ENCODE measurements at regions not wholly inside any gene's neighbourhood (a gene's known extent, or its start where the extent isn't known, plus 50 kb on each side); places are given as distances from the start of the nearest gene placed in this dataset.
"Not testable (repeated sequence)": the region's sequence is repeated elsewhere in the genome, so short reads cannot be mapped to it uniquely, and the experiment has no call there.

DNA sequence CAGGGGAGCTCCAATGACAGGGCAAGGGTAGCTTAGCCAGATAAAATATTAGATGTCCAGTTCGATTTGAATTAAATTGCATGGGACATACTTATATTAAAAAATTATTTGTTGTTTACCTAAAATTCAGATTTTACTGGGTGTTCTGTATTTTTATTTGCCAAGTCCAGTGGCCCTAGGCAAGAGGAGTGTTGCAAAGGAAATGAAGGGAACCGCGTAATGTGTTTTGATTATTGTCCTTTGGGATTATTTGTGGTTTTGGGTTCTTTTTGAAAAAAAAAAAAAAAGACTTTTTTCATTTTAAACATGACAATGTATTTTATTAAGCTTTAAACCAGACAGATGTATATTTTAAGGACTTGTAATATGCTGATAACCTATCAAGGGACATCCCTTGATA is 179.3 kb downstream of the C9orf152 start:
- DNase-seq, result no peak

DNA sequence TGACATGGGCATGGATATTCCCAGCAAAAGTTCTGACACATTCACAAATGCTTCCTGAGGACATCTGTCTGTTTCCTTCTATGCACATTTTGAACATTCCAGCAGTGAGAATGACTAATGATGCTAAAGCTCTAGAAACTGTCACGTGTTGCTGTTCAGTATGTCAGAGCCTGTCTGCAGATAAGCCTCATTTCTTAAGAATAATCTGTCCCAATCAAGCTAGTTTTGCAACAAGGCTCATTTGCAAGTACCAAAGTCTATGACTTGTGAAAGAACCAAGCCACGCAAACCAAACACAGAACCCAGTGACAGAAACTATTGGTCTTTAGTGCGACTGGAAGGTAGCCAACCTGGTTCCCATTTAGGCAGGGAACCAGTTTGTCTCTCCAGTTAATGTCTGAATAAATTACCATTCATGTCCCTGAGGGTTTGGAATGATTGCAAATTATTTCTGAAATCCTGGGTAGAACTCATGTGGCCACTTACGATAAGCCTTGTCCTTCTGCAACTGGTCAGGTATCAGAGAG is 178.5 kb downstream of the C9orf152 start:
- DNase-seq, result no peak

DNA sequence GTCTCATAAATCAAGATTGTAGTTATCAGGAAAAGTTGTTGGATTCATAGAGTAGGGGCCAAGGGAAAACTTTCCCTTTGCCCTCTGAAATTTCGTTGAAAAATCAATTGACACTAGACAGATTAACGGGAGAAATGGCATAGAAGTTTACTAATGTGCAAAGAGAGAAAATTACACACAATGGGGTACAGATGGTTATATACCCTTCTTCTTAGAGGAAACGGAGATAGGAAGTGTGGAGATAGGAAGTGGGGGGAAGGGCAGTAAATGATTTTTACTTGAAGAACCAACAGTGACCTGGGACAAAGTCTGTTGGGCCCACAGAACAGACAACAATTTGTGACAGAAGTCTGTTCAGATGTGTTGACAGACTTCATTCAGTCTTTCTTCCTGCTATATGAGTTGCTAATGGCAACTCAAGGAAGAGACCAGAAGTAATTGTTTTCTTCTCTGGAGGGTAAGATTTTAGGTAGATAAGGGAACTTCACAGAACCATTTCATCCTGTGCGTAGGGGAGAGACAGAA is 177.9 kb downstream of the C9orf152 start:
- DNase-seq, result no peak

DNA sequence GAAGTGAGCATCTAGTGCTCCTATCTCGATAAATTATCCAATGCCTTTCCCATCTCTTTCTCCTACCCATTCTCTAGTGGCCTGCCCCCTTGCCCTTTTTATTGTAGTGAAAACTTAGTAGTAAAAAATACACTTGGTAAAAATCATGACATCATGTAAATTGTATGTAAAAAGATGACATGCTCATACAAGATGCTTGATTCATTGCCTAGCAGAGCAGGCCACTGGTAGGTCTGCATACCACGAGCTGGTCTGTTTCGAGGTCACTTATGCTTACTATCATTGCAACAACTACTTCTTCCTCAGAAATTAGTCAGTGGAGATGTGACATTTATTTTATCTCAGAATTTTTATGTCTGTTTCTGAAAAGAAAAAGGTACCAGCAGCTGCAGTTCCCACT is 177.3 kb downstream of the C9orf152 start:
- DNase-seq, result no peak

DNA sequence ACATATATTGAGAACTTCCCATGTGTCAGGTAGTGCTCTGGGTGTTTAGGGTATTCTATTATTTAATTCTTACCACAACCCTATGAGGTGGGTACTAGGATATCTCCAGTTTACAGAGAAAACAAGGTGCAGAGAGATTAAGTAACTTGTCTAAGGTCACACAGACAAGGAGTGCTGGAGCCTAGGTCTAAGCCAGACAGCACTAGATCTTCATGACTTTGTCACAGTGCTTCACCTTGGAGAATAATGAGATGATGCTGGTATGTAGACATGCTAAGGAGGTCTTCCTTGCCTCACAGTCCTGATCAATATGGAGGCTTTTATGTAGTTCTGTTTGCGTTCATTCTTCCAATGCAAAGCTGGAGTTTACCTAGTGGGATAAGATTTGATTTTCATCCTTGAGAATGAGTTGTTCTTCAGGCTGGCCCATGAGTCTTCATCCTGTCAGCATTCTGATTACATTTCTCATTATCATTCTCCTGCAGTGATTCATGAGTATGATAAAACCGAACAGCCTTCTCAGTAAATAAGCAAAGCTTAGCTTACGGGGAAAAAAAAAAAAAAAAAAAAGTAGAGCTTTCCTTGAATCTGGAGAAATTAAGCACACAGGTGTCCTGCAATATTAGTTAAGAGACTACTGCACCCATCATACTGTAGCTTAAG is 176.3 kb downstream of the C9orf152 start:
- DNase-seq, result no peak

DNA sequence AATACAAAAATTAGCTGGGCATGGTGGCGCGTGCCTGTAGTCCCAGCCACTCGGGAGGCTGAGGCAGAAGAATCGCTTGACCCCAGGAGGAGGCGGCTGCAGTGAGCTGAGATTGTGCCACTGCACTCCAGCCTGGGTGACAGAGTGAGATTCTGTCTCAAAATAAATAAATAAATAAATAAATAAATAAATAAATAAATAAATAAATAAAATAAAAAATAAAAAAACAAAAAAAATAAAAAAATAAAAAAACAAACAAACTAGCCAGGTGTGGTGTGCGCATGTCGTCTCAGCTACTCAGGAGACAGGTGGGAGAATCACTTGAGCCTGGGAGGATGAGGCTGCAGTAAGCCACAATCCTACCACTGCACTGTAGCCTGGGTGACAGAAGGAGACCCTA is 175.4 kb downstream of the C9orf152 start:
- not testable (repeated sequence) for DNase-seq

DNA sequence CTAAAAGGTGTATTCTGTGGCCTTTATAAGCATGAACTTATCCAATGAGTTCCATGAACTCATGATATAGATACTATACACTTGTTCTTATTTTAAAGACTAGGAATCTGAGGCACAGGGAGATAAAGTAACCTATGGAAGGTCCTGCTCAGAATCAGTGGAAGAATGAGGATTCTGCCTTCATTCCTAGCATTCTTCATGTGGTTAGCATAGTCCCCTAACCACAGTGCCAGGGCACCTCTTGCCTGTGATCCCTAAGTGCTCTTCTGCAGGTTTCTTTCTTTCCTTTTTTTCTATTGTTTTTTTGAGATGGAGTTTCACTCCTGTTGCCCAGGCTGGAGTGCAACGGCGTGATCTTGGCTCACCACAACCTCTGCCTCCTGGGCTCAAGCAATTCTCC is 174.1 kb downstream of the C9orf152 start:
- no peak for DNase-seq

DNA sequence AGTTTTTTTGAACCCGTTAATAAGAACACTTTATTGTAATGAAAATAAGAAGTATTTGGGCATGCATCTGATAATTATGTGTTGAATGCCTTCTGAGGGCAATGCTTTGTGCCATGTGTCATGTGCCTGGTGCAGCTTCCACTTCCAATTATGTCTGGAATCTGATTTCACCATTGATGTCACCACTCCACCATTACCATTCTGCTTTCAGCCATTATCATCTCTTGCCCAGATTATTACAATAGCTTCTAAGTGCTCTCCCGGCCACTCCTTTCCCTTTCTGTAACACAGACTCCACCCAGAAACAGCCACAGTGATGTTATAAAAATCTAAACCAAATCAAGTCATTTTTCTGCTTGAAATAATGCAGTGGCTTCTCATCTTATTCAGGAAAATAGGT is 171.7 kb downstream of the C9orf152 start:
- DNase-seq, result no peak

DNA sequence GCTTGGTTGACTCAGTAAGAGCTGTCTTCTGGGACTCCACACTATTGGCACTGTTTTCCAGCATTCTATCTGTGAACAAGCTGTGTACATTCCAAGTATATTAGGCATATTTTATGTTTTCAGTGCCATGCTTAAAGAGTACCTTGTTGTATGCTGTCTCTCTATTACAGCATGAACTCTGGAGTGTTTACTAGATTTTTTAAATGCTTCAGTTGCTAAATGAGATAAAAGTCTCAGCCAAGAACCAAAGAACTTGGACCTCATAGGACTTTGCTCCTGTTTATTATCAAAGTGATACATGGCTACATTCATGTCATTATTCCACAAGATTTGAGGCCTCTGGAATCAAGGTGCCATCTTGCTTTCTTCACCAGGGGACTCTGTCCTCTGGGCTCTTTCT is 167.2 kb downstream of the C9orf152 start:
- DNase-seq, result no peak

DNA sequence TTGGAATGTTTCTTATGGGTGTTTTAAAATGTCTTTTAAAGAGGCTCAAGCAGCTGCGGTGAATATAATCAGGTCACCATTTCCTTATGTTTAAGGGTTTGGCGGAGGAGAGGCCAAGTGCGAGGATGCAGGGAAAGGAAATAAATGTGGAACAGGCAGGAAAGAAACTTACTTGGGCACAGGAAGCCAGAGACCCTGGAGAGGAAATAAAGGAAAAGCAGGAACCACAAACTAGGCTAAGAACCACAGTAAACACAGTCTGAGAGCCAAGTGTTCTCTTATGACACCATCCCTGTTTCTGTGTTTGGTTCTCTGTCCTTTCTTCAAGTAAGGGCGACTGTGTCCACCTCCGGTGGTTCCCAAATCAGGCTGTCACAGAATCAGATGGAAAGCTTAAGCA is 166.5 kb downstream of the C9orf152 start:
- DNase-seq, result no peak

DNA sequence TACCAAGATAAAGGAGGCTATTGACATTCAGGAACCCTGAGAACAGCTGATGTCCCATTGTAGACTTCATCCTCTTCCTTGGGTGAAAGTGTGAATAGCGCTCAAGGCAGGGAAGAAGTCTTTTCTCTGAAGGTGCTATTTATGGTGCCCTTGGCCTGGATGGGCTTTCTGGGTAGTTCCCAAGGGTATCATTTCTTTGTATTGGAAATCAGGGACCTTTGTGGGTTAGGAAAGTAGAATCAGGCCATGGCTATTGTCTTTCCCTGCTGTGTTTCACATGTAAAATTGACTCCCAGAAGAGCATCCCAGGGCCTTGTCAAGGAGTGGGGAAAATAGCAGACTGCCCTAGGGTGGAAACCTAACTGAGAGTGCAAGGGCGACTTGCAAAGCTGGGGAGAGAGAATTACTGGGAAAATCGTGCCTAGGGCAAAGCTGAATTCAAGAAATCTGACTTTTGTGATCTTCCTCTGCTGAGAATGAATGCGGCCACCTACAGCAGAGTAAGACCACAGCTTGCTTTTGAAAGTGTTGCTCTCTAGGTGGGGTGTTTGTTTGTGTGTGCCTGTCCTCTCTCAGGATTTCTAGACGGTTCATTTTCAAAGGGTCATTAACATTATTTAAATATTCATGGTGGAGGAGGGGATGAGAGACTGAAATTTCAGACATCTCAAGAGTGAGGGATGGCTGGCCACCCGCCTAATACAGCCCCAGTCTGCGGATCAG is 160.6 kb downstream of the C9orf152 start:
- no peak for DNase-seq

DNA sequence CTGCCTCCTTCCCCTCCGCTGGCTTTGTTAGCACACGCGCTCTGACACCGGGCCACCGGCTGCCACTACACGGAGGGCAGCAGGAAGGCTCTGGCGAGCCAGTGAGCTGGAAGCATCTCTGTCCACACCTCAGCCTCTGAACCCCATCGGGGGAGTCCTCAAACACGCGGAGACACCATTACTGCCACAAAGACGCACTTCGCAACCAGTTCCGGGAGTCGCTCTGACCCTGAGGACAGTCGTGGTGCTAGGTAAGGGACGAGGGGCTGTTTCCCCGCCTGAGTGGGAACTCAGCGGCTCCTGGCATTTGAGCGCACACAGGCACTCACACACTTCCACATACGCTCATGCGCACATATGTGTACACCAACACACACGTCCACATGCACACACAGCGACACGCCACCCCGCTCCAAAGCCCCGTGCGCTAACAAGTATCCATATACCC is 160.0 kb downstream of the C9orf152 start:
- no peak for DNase-seq

DNA sequence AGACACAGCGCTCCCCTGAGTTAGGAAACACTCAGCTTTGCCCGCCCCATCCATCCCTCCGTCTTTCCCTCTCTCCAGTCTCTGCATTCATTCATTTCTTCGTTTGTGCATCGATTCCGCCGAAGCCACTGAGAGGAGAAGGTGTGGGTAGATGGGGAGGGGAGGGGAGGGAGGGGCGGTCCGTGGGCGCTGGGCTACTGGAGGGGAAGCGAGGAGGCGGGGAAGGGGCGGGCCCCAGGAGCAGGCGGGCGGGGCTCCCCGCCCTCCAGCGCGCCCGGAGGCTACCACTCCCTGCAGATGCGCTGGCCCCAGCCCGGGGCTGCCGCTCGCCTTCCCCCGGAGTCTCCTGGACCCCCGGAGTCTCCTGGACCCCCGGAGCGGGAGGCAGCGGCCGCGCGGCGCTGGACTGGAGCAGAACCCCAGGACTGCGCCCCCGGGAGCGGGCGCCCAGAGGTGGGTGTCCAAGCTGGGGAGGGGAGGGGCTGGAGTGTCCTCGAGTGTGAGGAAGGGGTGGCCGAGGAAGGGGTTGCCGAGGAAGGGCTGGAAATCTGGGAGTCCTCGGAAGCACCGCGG is 159.5 kb downstream of the C9orf152 start:
- peak; percentile 50 for DNase-seq

DNA sequence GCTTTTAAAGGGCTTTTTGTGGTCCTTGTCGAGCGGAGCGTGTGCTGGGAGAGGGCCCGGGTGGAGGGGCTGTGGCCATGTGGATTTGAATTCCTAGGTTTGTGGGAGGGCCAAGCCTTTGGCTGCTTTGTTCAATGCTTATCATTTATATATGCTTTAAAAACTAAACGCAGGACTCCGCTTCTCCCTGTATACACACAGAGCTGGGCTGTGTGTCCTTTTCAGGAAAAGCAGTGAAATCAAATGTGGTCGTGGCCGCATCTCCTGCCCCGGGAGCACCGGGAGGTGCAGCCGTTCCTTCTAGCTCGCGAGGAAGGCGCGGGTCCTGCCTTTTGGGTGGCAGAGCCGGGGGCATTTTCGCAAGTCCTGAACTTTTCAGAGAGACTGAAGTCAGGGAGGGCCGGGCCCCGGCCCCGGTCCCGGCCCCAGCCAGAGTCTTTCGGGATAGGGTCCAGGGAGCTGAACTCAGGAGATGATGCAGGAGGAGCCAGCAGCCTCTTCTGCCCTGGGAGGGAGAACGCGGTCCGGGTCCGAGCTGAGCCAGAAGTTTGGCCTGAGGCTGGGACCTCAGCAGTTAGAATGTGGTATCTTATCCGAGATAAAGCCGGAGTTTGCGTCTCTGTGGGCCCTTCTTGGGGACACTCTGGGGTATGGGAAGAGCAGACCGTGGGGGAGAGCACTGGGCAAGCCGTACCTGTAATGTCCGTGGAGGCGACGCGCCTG is 158.8 kb downstream of the C9orf152 start:
- DNase-seq, result no peak

DNA sequence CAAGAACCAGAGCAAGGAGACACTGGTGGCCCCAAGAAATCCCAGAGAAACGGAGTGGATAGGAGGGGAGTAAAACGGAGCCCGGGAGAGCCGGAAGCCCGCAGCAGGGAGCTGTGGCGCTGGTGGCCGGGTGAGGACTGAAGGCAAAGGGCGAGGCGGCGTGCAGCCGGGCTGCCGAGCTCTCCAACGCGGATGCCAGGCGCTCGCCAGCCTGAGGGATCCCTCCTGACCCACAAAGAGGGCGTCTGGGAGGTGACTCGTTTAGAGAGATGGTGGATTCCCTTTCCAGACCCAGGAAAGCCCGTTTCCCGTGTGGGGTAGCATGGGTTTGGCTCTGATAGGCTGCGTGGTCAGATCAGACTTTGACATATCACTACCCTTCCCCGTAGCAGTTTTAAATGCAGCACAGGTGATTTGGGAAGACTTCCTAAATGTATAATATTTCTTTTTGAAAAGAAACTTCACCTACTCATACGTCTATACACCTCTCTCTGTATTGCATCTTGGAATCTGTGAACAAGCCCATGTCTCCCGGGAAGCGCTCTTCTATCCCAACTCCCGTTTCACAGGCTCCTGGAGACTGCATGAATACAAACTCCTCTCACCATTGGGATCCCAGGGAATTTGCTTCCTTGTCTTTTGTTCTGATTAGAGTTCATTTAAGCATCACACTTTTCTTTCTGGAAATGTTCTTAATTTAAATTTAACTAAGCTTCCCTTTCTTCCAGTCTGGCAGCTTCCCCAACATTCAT is 158.1 kb downstream of the C9orf152 start:
- no peak for DNase-seq

DNA sequence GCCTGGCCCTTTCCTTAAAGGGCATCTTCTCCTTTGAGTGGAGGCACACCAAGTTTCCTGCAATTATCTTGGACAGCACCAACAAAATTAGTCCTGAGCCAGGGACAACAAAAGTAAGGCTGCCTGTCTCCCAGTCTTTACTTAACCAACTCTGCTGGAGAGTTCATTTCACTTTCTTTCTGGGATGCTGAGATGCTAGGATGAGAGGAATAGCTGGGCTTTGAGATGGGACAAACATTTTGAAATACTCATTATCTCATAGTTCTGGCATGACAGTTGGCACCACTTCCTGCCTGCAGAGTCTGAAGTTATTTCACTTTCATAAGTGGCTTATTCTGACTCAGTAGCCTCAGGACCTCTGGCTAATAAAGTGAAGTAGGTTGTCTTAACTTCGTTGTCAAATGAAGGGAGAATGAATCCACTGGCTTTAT is 157.0 kb downstream of the C9orf152 start:
- no peak for DNase-seq

DNA sequence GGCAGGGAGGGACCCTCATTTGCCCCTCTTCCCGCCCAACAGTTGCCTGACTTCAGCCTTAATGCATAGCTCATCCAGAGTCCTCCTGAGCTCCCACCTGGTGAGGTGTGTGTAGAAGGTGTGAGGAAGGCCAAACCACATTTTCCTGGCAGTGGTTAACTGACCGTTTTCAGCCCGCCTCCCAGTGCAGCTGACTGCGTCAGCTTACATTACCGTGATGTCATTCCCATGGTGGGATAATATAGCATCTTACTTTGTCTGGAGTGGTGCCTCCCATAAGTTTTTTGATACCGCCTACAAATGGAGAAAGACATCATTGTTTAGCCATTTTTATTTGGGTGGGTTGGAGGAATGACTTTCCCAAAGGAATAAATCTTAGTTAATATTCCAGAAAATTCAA is 151.9 kb downstream of the C9orf152 start:
- no peak for DNase-seq

DNA sequence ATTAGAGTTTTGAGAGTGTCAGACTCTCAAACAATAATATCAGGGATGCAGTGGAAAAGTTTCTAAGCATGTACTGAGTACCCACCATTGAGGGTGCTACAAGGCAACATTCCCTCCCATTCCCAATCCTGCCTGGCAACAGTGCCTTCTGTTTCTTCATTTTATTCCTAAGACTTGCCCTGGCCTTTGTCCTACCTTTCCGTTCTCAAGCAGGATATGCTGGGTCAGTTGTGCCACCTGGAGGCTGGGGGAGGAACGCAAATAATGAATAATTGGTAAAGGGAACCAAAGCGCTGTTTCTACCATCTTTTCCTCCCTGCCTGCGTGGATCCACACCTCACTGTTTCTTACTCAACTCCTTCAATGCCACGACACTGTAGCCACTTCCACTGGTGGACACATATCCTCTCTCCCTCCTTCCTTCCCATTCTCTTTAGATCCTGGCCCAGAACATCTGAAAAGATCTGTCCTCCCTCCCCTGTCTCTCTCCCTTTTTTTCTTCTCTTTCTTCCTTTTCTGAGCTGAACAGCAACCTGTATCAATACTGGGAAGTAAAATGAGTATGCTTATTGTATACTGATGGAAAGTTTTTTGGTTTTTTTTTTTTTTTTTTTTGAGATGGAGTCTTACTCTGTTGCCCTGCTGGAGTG is 149.5 kb downstream of the C9orf152 start:
- peak; percentile 54 for DNase-seq

DNA sequence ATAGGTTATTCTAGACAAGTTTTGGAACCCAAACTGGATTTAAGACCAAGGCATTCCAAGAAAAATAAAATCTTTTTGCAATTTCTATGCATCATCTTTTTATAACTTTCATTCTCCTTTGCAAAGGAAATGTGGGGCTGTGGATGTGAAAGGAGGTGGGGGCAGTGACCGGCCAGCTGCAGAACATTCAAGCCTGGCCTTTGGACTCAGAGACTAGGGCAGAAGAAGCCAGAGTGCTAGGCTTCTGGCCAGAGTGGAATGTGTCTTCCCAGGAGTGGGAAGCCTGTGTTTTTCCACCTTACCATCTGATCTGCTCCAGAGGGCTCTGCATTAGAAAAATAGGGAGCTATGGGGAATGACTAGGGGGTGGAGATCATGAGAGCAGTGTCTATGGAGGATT is 148.5 kb downstream of the C9orf152 start:
- no peak for DNase-seq

DNA sequence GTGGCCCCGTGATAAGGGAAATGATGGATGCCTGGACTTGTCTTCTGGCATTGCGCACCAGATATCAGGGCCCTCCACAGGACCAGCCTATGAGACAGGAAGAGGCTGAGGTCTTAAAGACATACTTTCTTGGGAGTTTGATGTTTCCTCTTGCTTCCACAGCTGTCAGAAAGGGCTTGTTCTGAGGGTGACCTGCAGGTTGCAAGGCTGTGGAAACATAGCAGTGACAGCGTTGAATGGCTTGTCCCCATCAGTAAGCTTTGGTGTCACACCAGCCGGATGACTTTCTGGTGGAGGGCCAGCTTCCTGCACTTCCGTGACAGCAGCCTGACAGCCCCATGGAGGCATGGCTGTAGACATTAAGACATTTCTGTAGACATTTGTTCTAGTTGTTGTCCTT is 143.2 kb downstream of the C9orf152 start:
- no peak for DNase-seq

DNA sequence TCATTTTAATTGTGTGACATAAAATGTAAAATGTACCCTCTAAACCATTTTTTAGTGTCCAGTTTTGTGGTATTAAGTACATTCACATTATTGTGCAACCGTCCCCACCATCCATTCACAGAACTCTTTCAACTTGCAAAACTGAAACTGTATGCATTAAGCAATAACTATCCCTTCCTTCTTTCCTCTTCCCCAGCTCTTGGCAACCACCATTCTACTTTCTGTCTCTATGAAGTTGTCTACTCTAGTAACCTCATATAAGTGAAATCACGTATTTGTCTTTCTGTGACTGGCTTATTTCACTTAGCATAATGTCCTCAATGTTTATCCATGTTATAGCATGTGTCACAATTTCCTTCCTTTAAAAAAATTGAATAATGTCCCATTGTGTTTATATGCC is 142.4 kb downstream of the C9orf152 start:
- no peak for DNase-seq
